HG03469 (cell line): ENCODE measurements at regions not wholly inside any gene's neighbourhood (a gene's known extent, or its start where the extent isn't known, plus 50 kb on each side); places are given as distances from the start of the nearest gene placed in this dataset.

Experiments
- ATAC-seq: cut with Tn5 transposase; IDR thresholded peaks from one replicate; pipeline ENCODE4 v1.9.1; 2021; ENCODE audit warnings: mild to moderate bottlenecking, moderate library complexity, moderate number of reproducible peaks; ENCODE audit not compliant: unreplicated experiment

GRCh38 chr14:58808828-58809227, 171.1 kb downstream of the DACT1 start:
- ATAC-seq: no peak

GRCh38 chr14:58809520-58809919, 171.8 kb downstream of the DACT1 start:
- no peak for ATAC-seq

- ATAC-seq: peak; percentile 65
Measured at GRCh38 chr14:58812050-58812910, 174.5 kb downstream of the DACT1 start.

- no peak for ATAC-seq
Measured at GRCh38 chr14:58813745-58814144, 176.0 kb downstream of the DACT1 start.

- no peak for ATAC-seq
Measured at GRCh38 chr14:58814466-58814865, 176.7 kb downstream of the DACT1 start.

GRCh38 chr14:58815161-58815701, 177.5 kb downstream of the DACT1 start:
- no peak for ATAC-seq

- ATAC-seq: no peak
Measured at GRCh38 chr14:58815794-58816193, 178.0 kb downstream of the DACT1 start.

- ATAC-seq: no peak
Measured at GRCh38 chr14:58816416-58817115, 178.8 kb downstream of the DACT1 start.

- ATAC-seq: no peak
Measured at GRCh38 chr14:58817846-58818245, 180.1 kb downstream of the DACT1 start.

- ATAC-seq: no peak
Measured at GRCh38 chr14:58820032-58820431, 182.3 kb downstream of the DACT1 start.

- no peak for ATAC-seq
Measured at GRCh38 chr14:58821421-58821820, 183.7 kb downstream of the DACT1 start.

- ATAC-seq: no peak
Measured at GRCh38 chr14:58822856-58823255, 185.1 kb downstream of the DACT1 start.

- no peak for ATAC-seq
Measured at GRCh38 chr14:58823312-58823711, 185.6 kb downstream of the DACT1 start.

GRCh38 chr14:58824106-58824505, 186.3 kb downstream of the DACT1 start:
- ATAC-seq: no peak

- ATAC-seq: no peak
Measured at GRCh38 chr14:58824796-58825195, 187.0 kb downstream of the DACT1 start.

GRCh38 chr14:58825606-58826005, 187.8 kb downstream of the DACT1 start:
- no peak for ATAC-seq

- no peak for ATAC-seq
Measured at GRCh38 chr14:58826845-58827686, 189.3 kb downstream of the DACT1 start.

- no peak for ATAC-seq
Measured at GRCh38 chr14:58828298-58828697, 190.5 kb downstream of the DACT1 start.

GRCh38 chr14:58829594-58829993, 191.8 kb downstream of the DACT1 start:
- no peak for ATAC-seq

GRCh38 chr14:58830121-58830520, 192.4 kb downstream of the DACT1 start:
- ATAC-seq: no peak

GRCh38 chr14:58832095-58832521, 194.3 kb downstream of the DACT1 start:
- no peak for ATAC-seq
